Hepatocyte (in vitro differentiated cells): ENCODE measurements at regions not wholly inside any gene's neighbourhood (a gene's known extent, or its start where the extent isn't known, plus 50 kb on each side); places are given as distances from the start of the nearest gene placed in this dataset.

Experiments
- DNase-seq: peaks from one replicate; pipeline ENCODE4 v3.0.0-alpha.2; 2016; ENCODE audit warnings: low spot score
- H2AFZ ChIP-seq: fragments of 200-600 bp; sonication (generic); 2 replicates; pipeline ENCODE4 v1.6.0; 2016; ENCODE audit warnings: antibody characterized with exemption, mild to moderate bottlenecking
- H3K27ac ChIP-seq: fragments of 200-600 bp; sonication (generic); 2 replicates; pipeline ENCODE4 v1.5.1; 2016; ENCODE audit warnings: mild to moderate bottlenecking
- H3K27me3 ChIP-seq: fragments of 200-600 bp; sonication (generic); 2 replicates; pipeline ENCODE4 v1.6.1; 2016
- H3K36me3 ChIP-seq: fragments of 200-600 bp; sonication (generic); replicated peaks from 2 replicates; pipeline ENCODE4 v1.5.1; 2016; ENCODE audit warnings: low read depth; ENCODE audit not compliant: insufficient read depth
- H3K4me1 ChIP-seq: fragments of 200-600 bp; sonication (generic); 2 replicates; pipeline ENCODE4 v1.5.1; 2016; ENCODE audit warnings: mild to moderate bottlenecking, moderate library complexity; ENCODE audit not compliant: insufficient read depth
- H3K4me2 ChIP-seq: fragments of 200-600 bp; sonication (generic); 2 replicates; pipeline ENCODE4 v1.6.0; 2016
- H3K4me3 ChIP-seq: fragments of 200-600 bp; sonication (generic); 2 replicates; pipeline ENCODE4 v1.5.1; 2016; ENCODE audit warnings: mild to moderate bottlenecking
- H3K79me2 ChIP-seq: fragments of 200-600 bp; sonication (generic); 2 replicates; pipeline ENCODE4 v1.6.0; 2017; ENCODE audit warnings: mild to moderate bottlenecking
- H3K9me2 ChIP-seq: fragments of 200-600 bp; sonication (generic); replicated peaks from 2 replicates; pipeline ENCODE4 v1.6.0; 2017; ENCODE audit warnings: mild to moderate bottlenecking; ENCODE audit not compliant: insufficient read depth
- H3K9me3 ChIP-seq: fragments of 200-600 bp; sonication (generic); 2 replicates; pipeline ENCODE4 v1.5.1; 2016; ENCODE audit warnings: low read depth, mild to moderate bottlenecking
- H4K20me1 ChIP-seq: fragments of 200-600 bp; sonication (generic); 2 replicates; pipeline ENCODE4 v1.6.0; 2016; ENCODE audit warnings: mild to moderate bottlenecking; ENCODE audit not compliant: insufficient read depth, poor library complexity, severe bottlenecking
- EZH2 ChIP-seq: fragments of 200-600 bp; sonication (generic); IDR thresholded peaks from 2 replicates; pipeline ENCODE4 v1.6.1; 2016; ENCODE audit warnings: antibody characterized with exemption, mild to moderate bottlenecking, borderline replicate concordance
- EZH2phosphoT487 ChIP-seq: fragments of 200-600 bp; sonication (generic); IDR thresholded peaks from one replicate; pipeline ENCODE4 v1.6.1; 2018; ENCODE audit warnings: antibody characterized with exemption, mild to moderate bottlenecking, low read depth, moderate library complexity; ENCODE audit not compliant: unreplicated experiment, severe bottlenecking
- WGBS: methylation state at CpG from one replicate; pipeline ENCODE4 v1.1.6; 2016; ENCODE audit warnings: low lambda C conversion rate; ENCODE audit errors: missing lambda C conversion rate; 5-methylcytosine and 5-hydroxymethylcytosine counted together
- TF ChIP-seq, protein P1 (sequence below): fragments of 200-600 bp; sonication (generic); IDR thresholded peaks from 2 replicates; pipeline ENCODE4 v1.5.1; 2016; ENCODE audit warnings: antibody characterized with exemption, mild to moderate bottlenecking; ENCODE audit not compliant: poor library complexity

DNA sequence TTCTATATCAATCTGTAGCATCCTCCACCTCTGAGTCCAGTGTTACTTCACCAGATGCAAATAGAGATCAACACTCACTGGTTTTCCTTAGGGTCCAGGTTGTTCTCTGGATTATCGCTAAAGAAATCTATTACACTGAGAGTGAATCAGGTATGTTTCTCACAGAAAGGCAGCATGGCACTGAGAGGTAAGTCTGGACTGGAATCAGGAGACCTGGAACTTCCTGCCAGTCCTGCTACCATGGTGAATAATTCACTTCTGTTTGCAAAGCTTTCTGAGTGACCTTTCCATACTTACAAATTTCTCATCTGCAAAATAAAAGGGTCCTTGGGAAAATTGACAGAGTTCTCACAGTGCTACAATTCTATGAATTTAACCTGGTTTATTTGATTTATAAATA lies 1583.3 kb downstream of the MRPL39 start:
- Histone ChIP-seq H3K4me3 (no peak overlapping the region), H3K79me2 (no peaks in the 10 kb centered on the region), H3K4me2 (no peak overlapping the region), H3K9me2 (no peaks in the 10 kb centered on the region), H3K27ac (no peak overlapping the region), H3K9me3 (no peaks in the 10 kb centered on the region), H3K4me1 (no peaks in the 10 kb centered on the region), H4K20me1 (no peaks in the 10 kb centered on the region), H2AFZ (no peak overlapping the region), H3K36me3 (no peaks in the 10 kb centered on the region), H3K27me3 (no peaks in the 10 kb centered on the region)
- WGBS: 100% methylated on average over 1 of the region's 1 CpG
- TF ChIP-seq EZH2 (no peak), EZH2phosphoT487 (no peak)
- TF ChIP-seq, protein P1, sequence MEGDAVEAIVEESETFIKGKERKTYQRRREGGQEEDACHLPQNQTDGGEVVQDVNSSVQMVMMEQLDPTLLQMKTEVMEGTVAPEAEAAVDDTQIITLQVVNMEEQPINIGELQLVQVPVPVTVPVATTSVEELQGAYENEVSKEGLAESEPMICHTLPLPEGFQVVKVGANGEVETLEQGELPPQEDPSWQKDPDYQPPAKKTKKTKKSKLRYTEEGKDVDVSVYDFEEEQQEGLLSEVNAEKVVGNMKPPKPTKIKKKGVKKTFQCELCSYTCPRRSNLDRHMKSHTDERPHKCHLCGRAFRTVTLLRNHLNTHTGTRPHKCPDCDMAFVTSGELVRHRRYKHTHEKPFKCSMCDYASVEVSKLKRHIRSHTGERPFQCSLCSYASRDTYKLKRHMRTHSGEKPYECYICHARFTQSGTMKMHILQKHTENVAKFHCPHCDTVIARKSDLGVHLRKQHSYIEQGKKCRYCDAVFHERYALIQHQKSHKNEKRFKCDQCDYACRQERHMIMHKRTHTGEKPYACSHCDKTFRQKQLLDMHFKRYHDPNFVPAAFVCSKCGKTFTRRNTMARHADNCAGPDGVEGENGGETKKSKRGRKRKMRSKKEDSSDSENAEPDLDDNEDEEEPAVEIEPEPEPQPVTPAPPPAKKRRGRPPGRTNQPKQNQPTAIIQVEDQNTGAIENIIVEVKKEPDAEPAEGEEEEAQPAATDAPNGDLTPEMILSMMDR: no peak
- no peak for DNase-seq

- Histone ChIP-seq H2AFZ (no peak overlapping the region), H3K9me2 (no peaks in the 10 kb centered on the region), H3K4me2 (no peak overlapping the region), H3K4me3 (no peak overlapping the region), H3K4me1 (no peaks in the 10 kb centered on the region), H3K9me3 (no peaks in the 10 kb centered on the region), H3K79me2 (no peaks in the 10 kb centered on the region), H3K36me3 (no peaks in the 10 kb centered on the region), H4K20me1 (no peaks in the 10 kb centered on the region), H3K27me3 (no peaks in the 10 kb centered on the region), H3K27ac (no peak overlapping the region)
- no peak for DNase-seq
- no peak for TF ChIP-seq EZH2
- no peak for TF ChIP-seq EZH2phosphoT487
- TF ChIP-seq, protein P1: no peak
- WGBS: 6% methylated on average over 3 of the region's 3 CpGs
These were observed 1583.9 kb downstream of the MRPL39 start for GRCh38 chr21:24023402-24023801.

- Histone ChIP-seq H3K4me1 (no peaks in the 10 kb centered on the region), H3K9me3 (no peaks in the 10 kb centered on the region), H3K79me2 (no peaks in the 10 kb centered on the region), H3K36me3 (no peaks in the 10 kb centered on the region), H3K27ac (no peak overlapping the region), H3K9me2 (no peaks in the 10 kb centered on the region), H3K27me3 (no peaks in the 10 kb centered on the region), H3K4me3 (no peak overlapping the region), H4K20me1 (no peaks in the 10 kb centered on the region), H2AFZ (no peak overlapping the region), H3K4me2 (no peak overlapping the region)
- no peak for DNase-seq
- WGBS: 92% methylated on average over 1 of the region's 1 CpG
- no peak for TF ChIP-seq EZH2phosphoT487
- TF ChIP-seq EZH2: no peak
- TF ChIP-seq, protein P1: no peak
These were observed 1592.9 kb downstream of the MRPL39 start for GRCh38 chr21:24014381-24014780.

- Histone ChIP-seq H3K36me3 (no peaks in the 10 kb centered on the region), H3K9me3 (no peaks in the 10 kb centered on the region), H3K4me2 (no peak overlapping the region), H3K4me1 (no peaks in the 10 kb centered on the region), H3K27ac (no peak overlapping the region), H2AFZ (no peak overlapping the region), H3K79me2 (no peaks in the 10 kb centered on the region), H3K9me2 (no peaks in the 10 kb centered on the region), H3K27me3 (no peaks in the 10 kb centered on the region), H4K20me1 (no peaks in the 10 kb centered on the region), H3K4me3 (no peak overlapping the region)
- TF ChIP-seq EZH2phosphoT487 (no peak), EZH2 (no peak)
- TF ChIP-seq, protein P1: no peak
- 60% methylated on average over 5 of the region's 5 CpGs for WGBS
- no peak for DNase-seq
These were observed 1596.2 kb downstream of the MRPL39 start for GRCh38 chr21:24011087-24011486.
